Lower leg skin (tissue), 4 donors: ENCODE measurements at regions not wholly inside any gene's neighbourhood (a gene's known extent, or its start where the extent isn't known, plus 50 kb on each side); places are given as distances from the start of the nearest gene placed in this dataset.

Experiments used
- DNase-seq, 2 donors: peaks; one replicate each; pipeline ENCODE4 v3.0.0-alpha.2; 2019; ENCODE audit warnings: low spot score in 2 of 2
- H3K4me3 ChIP-seq: fragments of 200-600 bp; sonication (generic); 2 replicates; pipeline ENCODE4 v1.5.1; 2017; ENCODE audit warnings: mild to moderate bottlenecking, low read depth; ENCODE audit not compliant: poor library complexity, severe bottlenecking
- CTCF ChIP-seq, 3 donors: fragments of 450-650 bp; IDR thresholded peaks; one replicate each; pipeline ENCODE4 v1.5.1; 2016; ENCODE audit warnings: antibody characterized with exemption in 3 of 3, mild to moderate bottlenecking in 3 of 3, moderate library complexity in 2 of 3
- POLR2A ChIP-seq, 2 donors: fragments of 450-650 bp; IDR thresholded peaks; one replicate each; pipeline ENCODE4 v1.6.1; 2016 to 2017; ENCODE audit warnings: antibody characterized with exemption in 2 of 2, mild to moderate bottlenecking in 1 of 2, moderate library complexity in 1 of 2
- WGBS, 2 donors: methylation state at CpG; one replicate each; pipeline ENCODE4 v1.1.5; 2018; 5-methylcytosine and 5-hydroxymethylcytosine counted together
- intact Hi-C: fragments of 100-400 bp; cut with DNase I; formaldehyde crosslinking; loops from one replicate; pipeline ENCODE4 v1.15.0; 2023; ENCODE audit warnings: low total_unique reads

GRCh38 chr6:10071631-10072220, 343.1 kb downstream of the TFAP2A start:
- WGBS, 2 donors = 75 to 78% methylated on average over 5 of the region's 5 CpGs
- intact Hi-C loops = no loop called here
- DNase-seq = no peak
- H3K4me3 ChIP-seq = no peak overlapping the region
- TF ChIP-seq POLR2A (IDR thresholded peaks at IDR 0.05) (no peak), CTCF (IDR thresholded peaks at IDR 0.05) (no peak)

GRCh38 chr6:10060004-10060403, 354.9 kb downstream of the TFAP2A start:
- TF ChIP-seq POLR2A (IDR thresholded peaks at IDR 0.05) (no peak), CTCF (IDR thresholded peaks at IDR 0.05) (no peak)
- H3K4me3 ChIP-seq = no peak overlapping the region
- intact Hi-C loops = no loop called here
- DNase-seq = no peak
- 70 to 74% methylated on average over 2 of the region's 2 CpGs for WGBS, 2 donors

DNA sequence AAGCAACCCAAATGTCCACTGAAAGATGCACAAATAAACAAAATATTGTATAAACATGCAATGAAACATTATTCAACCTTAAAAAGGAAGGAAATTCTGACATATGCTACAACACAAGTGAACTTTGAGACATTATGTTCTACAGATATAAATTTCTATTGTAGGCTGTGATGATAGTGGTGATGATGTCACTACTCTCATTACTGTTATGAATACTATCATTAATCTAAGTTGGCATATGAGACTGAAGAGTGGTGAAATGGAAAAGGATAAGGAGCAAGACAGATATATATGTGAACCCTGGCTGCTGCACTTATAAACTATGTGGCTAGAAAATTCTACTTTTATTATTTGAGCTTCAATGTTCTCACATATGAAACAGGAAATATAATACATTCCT, 360.2 kb downstream of the TFAP2A start:
- no peak overlapping the region for H3K4me3 ChIP-seq
- TF ChIP-seq CTCF (IDR thresholded peaks at IDR 0.05) (no peak), POLR2A (IDR thresholded peaks at IDR 0.05) (no peak)
- intact Hi-C loops = no loop called here
- no peak for DNase-seq

- TF ChIP-seq POLR2A (IDR thresholded peaks at IDR 0.05) (no peak), CTCF (IDR thresholded peaks at IDR 0.05) (no peak)
- DNase-seq = no peak
- intact Hi-C loops = no loop called here
- H3K4me3 ChIP-seq = no peak overlapping the region
Measured at GRCh38 chr6:10051283-10051682, 363.6 kb downstream of the TFAP2A start.

DNA sequence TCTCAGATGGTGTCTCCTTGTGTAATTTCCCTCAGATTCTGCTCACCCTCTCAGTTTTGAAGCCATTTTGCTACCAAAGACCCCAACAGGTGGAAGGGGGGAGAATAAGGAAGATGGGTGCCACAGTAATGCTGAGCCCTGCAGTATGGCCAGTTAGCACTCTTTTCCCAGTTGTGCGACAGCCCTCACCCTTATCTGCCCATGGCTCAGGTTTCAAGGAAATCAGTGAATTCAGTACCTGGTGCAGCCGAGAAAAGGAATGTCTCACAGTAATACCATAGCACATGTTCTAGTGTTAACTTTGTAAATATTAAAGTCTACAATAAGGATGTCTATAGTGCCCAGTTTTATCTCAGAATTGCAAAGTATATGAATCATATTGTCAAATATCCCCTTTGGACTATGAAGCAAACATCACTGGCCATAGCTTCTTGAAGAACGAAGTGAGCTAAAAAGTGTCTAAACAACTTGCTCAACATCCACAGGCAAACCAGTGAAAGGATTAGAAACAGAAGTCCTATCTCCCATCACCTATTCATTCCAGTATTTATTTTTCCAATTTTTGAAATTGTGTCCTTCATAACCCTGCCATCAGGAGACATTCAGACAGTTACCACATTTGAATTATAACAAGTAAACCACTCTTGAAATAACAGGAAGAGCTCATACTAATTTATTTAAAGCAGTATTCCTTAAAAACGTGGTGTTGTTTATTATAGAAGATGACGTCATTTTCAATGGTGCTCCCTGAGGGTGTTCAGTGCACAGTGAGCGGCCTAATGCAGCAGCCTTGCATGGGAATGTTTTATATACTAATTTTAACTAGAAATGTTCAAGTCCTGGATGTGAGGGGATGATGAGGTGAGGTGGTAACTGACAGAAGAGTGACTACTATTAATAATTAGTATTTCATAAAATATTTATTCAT, 366.2 kb downstream of the TFAP2A start:
- TF ChIP-seq CTCF (IDR thresholded peaks at IDR 0.05) (no peak), POLR2A (IDR thresholded peaks at IDR 0.05) (no peak)
- intact Hi-C loops = no loop called here
- 58% methylated on average over 6 of the region's 6 CpGs for WGBS, 2 donors
- no peak overlapping the region for H3K4me3 ChIP-seq
- DNase-seq = no peak
